HFFc6 (cell line): ENCODE measurements at regions not wholly inside any gene's neighbourhood (a gene's known extent, or its start where the extent isn't known, plus 50 kb on each side); places are given as distances from the start of the nearest gene placed in this dataset.

ENCODE experiments used
- DNase-seq: peaks from one replicate; pipeline ENCODE4 v3.0.0-alpha.2; 2018
- H3K27ac Mint-ChIP-seq: 2 replicates; pipeline ENCODE4 v1.8.0; 2020; ENCODE audit warnings: mild to moderate bottlenecking, mixed read lengths
- H3K27me3 Mint-ChIP-seq: 2 replicates; pipeline ENCODE4 v1.8.0; 2021; ENCODE audit warnings: mild to moderate bottlenecking, moderate library complexity, mixed read lengths; ENCODE audit not compliant: insufficient read depth
- H3K36me3 Mint-ChIP-seq: 2 replicates; pipeline ENCODE4 v1.8.0; 2021; ENCODE audit warnings: low read depth, mixed read lengths
- H3K4me1 Mint-ChIP-seq: 2 replicates; pipeline ENCODE4 v1.8.0; 2020; ENCODE audit warnings: low read depth, mixed read lengths
- H3K4me3 Mint-ChIP-seq: 2 replicates; pipeline ENCODE4 v1.8.0; 2020; ENCODE audit warnings: mild to moderate bottlenecking, moderate library complexity, mixed read lengths
- H3K9me3 Mint-ChIP-seq: 2 replicates; pipeline ENCODE4 v1.8.0; 2020; ENCODE audit warnings: mild to moderate bottlenecking, mixed read lengths
- CTCF ChIP-seq: fragments of 200-600 bp; sonication (generic); IDR thresholded peaks from 2 replicates; pipeline ENCODE4 v1.5.0; 2021; ENCODE audit warnings: antibody characterized with exemption, mild to moderate bottlenecking

DNA sequence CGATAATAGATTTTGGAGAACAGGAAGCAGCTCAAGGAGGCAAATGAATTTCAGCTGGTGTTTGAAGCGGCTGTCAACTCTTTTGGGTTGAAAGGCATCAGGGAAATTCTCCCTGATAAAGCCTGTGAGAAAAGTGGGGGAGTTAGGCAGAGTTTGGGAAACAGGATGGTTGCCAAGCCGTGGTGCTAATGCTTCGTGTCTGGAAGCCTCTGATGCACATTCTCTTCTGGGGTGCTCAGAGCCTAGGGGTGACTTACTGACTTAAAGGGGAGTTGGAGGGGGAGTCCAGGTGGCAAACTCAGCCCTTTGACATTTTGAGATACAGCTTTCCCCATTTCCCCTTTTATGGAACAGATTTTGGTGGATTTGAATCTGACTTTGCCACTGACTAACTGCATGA lies 202.5 kb upstream of the CLINT1 start:
- no peak for TF ChIP-seq CTCF
- Mint-ChIP-seq H3K9me3 (no peaks in the 10 kb centered on the region), H3K27me3 (peaks cover 8% of the 10 kb centered on the region), H3K4me3 (no peak overlapping the region), H3K36me3 (no peaks in the 10 kb centered on the region), H3K4me1 (no peaks in the 10 kb centered on the region; the same call in 1 of the 2 replicates), H3K27ac (no peak overlapping the region)
- DNase-seq: no peak

- Mint-ChIP-seq H3K27ac (no peak overlapping the region), H3K9me3 (no peaks in the 10 kb centered on the region), H3K4me3 (no peak overlapping the region), H3K36me3 (no peaks in the 10 kb centered on the region), H3K4me1 (no peaks in the 10 kb centered on the region; the same call in 1 of the 2 replicates), H3K27me3 (peaks cover 8% of the 10 kb centered on the region)
- no peak for TF ChIP-seq CTCF
- DNase-seq: no peak
Measured at GRCh38 chr5:158060212-158060611, 201.3 kb upstream of the CLINT1 start.

DNA sequence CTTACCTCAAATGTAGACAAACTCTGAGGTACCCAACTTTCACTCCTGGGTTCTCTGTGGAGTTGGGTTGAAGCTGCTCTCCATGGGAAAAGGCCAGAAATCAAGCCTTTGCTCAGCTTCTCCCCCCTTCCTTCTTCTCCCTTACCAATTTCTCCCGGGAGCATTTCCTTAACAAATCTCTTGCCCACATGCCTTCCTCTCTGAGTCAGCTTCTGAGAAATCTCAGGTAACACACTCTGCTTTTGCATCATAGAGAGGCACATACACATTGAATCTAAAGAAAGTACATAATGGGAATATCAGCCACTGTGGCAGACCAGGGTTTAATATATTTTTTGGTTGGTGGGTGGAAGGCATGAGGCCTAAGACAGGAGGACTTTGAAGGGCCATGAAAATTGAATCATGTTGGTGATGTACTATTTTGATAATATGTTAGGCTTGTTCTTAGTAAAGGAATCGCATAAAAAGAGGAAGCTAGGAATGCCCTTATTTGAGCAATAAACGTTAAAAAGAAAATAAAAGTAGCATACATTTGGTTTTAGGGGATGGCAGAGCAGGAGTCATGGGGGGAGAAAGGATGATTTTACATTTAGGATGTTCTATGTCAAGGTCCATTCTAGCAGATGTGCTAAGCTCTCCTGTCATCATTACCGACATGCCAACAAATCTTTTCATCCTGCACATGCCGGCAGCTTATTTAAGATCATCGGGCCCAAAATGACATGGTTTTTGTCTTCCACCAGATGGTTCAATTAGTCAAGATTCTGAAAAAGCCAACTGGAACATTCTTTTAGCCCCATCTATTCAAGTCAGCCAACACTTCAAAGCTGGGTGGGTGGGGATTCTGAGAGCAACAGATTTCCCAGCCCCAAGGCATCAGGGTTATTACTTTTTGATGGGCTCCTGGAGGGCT lies 199.5 kb upstream of the CLINT1 start:
- no peak overlapping the region for H3K4me3 Mint-ChIP-seq
- no peaks in the 10 kb centered on the region for H3K9me3 Mint-ChIP-seq
- no peak for TF ChIP-seq CTCF
- H3K4me1 Mint-ChIP-seq: no peaks in the 10 kb centered on the region; the same call in 1 of the 2 replicates
- DNase-seq: no peak
- no peak overlapping the region for H3K27ac Mint-ChIP-seq
- peaks cover 3% of the 10 kb centered on the region for H3K27me3 Mint-ChIP-seq
- H3K36me3 Mint-ChIP-seq: no peaks in the 10 kb centered on the region

GRCh38 chr5:158056130-158056825 lies 197.3 kb upstream of the CLINT1 start:
- Mint-ChIP-seq H3K4me1 (no peaks in the 10 kb centered on the region; the same call in 1 of the 2 replicates), H3K27ac (no peak overlapping the region), H3K9me3 (no peaks in the 10 kb centered on the region), H3K27me3 (peaks cover 3% of the 10 kb centered on the region), H3K4me3 (no peak overlapping the region), H3K36me3 (no peaks in the 10 kb centered on the region)
- DNase-seq: no peak
- no peak for TF ChIP-seq CTCF

GRCh38 chr5:158055111-158055501 lies 196.2 kb upstream of the CLINT1 start:
- Mint-ChIP-seq H3K4me3 (no peak overlapping the region), H3K36me3 (no peaks in the 10 kb centered on the region), H3K4me1 (no peaks in the 10 kb centered on the region; the same call in 1 of the 2 replicates), H3K27me3 (peaks cover 3% of the 10 kb centered on the region), H3K27ac (no peak overlapping the region), H3K9me3 (no peaks in the 10 kb centered on the region)
- DNase-seq: no peak
- TF ChIP-seq CTCF: no peak
